ENCODE measurements at regions not wholly inside any gene's neighbourhood (a gene's known extent, or its start where the extent isn't known, plus 50 kb on each side); places are given as distances from the start of the nearest gene placed in this dataset.

DNA sequence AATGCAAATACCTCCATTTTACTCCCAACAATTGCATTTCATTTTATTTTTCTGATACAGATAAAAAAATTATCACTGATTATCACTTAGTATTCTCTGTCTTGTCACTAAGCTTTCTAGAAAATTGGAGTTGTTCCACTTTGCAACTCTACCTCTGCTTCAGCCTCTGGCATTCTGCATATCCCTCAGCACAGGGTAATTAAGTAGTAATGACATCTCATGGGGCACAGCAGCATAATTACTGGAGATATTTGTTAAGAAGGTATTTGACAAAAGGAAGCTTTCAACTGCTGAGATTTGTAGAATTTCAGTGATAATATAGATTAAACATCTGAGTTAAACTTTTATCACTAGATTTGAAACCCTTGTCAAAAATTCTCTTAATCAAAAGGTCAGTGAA lies 446.2 kb downstream of the HTR1A start:
- H3K4me2 ChIP-seq (ENCODE audit: low read length), result peak overlapping the region; percentile 5
- TF ChIP-seq RAD21 (conservative IDR thresholded peaks at IDR 0.05), result no peak
- TF ChIP-seq, protein P1, sequence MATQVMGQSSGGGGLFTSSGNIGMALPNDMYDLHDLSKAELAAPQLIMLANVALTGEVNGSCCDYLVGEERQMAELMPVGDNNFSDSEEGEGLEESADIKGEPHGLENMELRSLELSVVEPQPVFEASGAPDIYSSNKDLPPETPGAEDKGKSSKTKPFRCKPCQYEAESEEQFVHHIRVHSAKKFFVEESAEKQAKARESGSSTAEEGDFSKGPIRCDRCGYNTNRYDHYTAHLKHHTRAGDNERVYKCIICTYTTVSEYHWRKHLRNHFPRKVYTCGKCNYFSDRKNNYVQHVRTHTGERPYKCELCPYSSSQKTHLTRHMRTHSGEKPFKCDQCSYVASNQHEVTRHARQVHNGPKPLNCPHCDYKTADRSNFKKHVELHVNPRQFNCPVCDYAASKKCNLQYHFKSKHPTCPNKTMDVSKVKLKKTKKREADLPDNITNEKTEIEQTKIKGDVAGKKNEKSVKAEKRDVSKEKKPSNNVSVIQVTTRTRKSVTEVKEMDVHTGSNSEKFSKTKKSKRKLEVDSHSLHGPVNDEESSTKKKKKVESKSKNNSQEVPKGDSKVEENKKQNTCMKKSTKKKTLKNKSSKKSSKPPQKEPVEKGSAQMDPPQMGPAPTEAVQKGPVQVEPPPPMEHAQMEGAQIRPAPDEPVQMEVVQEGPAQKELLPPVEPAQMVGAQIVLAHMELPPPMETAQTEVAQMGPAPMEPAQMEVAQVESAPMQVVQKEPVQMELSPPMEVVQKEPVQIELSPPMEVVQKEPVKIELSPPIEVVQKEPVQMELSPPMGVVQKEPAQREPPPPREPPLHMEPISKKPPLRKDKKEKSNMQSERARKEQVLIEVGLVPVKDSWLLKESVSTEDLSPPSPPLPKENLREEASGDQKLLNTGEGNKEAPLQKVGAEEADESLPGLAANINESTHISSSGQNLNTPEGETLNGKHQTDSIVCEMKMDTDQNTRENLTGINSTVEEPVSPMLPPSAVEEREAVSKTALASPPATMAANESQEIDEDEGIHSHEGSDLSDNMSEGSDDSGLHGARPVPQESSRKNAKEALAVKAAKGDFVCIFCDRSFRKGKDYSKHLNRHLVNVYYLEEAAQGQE (IDR thresholded peaks at IDR 0.05; ENCODE audit: borderline replicate concordance), result no peak
- no peak for TF ChIP-seq MXI1 (conservative IDR thresholded peaks at IDR 0.05; ENCODE audit: poor library complexity, severe bottlenecking)
- no peak for TF ChIP-seq TAF1 (IDR thresholded peaks at IDR 0.05; ENCODE audit: low read depth)
- no peak for TF ChIP-seq SMC3 (conservative IDR thresholded peaks at IDR 0.05; ENCODE audit: poor library complexity)
- TF ChIP-seq CTCF (IDR thresholded peaks at IDR 0.05; ENCODE audit: poor library complexity, severe bottlenecking), result no peak
- no peak for TF ChIP-seq EZH2 (IDR thresholded peaks at IDR 0.05; ENCODE audit: borderline replicate concordance, insufficient read depth, low read length, poor library complexity, severe bottlenecking)
- TF ChIP-seq POLR2AphosphoS5 (IDR thresholded peaks at IDR 0.05), result no peak
- TF ChIP-seq EP300 (conservative IDR thresholded peaks at IDR 0.05; ENCODE audit: poor library complexity, severe bottlenecking), result no peak
- no peak overlapping the region for H2AFZ ChIP-seq (ENCODE audit: low read depth, low read length)
- no peaks in the 10 kb centered on the region for H3F3A ChIP-seq (ENCODE audit: insufficient read depth, low read length, poor library complexity, severe bottlenecking)
- no peaks in the 10 kb centered on the region for H3K27me3 ChIP-seq (ENCODE audit: insufficient read depth, low read depth, low read length)
- no peak overlapping the region for H3K9ac ChIP-seq (ENCODE audit: low read length)
- H3K79me2 ChIP-seq (replicated peaks; ENCODE audit: insufficient read depth, low read length), result no peaks in the 10 kb centered on the region
- no peaks in the 10 kb centered on the region for H4K20me1 ChIP-seq (ENCODE audit: insufficient read depth)
- no peaks in the 10 kb centered on the region for H3K9me2 ChIP-seq (ENCODE audit: insufficient read depth, low read length)
- no peak overlapping the region for H3K4me3 ChIP-seq (ENCODE audit: low read length)
- H3K27ac ChIP-seq (ENCODE audit: low read length), result peak overlapping the region; percentile 30
- no peaks in the 10 kb centered on the region for H3K9me3 ChIP-seq (ENCODE audit: low read length)
- H3K36me3 ChIP-seq (ENCODE audit: insufficient read depth, low read length), result no peaks in the 10 kb centered on the region

DNA sequence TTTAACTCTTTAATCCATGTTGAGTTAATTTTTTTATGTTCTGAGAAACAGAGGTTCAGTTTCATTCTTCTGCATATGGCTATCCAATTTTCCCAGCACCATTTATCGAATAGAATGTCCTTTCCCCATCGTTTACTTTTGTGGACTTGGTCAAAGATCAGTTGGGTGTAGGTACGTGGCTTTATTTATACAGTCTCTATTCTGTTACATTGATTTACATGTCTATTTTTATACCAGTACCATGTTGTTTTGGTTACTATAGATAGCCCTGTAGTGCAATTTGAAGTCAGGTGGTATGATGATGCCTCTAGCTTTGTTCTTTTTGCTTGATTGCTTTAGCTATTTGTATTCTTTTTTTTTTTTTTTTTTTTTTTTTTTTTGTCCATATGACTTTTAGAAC lies 462.0 kb downstream of the HTR1A start:
- no peaks in the 10 kb centered on the region for H4K20me1 ChIP-seq (ENCODE audit: insufficient read depth)
- no peak overlapping the region for H3K27ac ChIP-seq (ENCODE audit: low read length)
- no peaks in the 10 kb centered on the region for H3K79me2 ChIP-seq (replicated peaks; ENCODE audit: insufficient read depth, low read length)
- no peak overlapping the region for H2AFZ ChIP-seq (ENCODE audit: low read depth, low read length)
- no peak overlapping the region for H3K4me2 ChIP-seq (ENCODE audit: low read length)
- no peak overlapping the region for H3K9ac ChIP-seq (ENCODE audit: low read length)
- H3K4me3 ChIP-seq (ENCODE audit: low read length), result no peak overlapping the region
- no peak for TF ChIP-seq TAF1 (IDR thresholded peaks at IDR 0.05; ENCODE audit: low read depth)
- TF ChIP-seq RAD21 (conservative IDR thresholded peaks at IDR 0.05), result no peak
- no peak for TF ChIP-seq SMC3 (conservative IDR thresholded peaks at IDR 0.05; ENCODE audit: poor library complexity)
- no peak for TF ChIP-seq EP300 (conservative IDR thresholded peaks at IDR 0.05; ENCODE audit: poor library complexity, severe bottlenecking)
- H3K9me3 ChIP-seq (ENCODE audit: low read length), result no peaks in the 10 kb centered on the region
- H3K36me3 ChIP-seq (ENCODE audit: insufficient read depth, low read length), result no peaks in the 10 kb centered on the region
- no peaks in the 10 kb centered on the region for H3F3A ChIP-seq (ENCODE audit: insufficient read depth, low read length, poor library complexity, severe bottlenecking)
- no peaks in the 10 kb centered on the region for H3K9me2 ChIP-seq (ENCODE audit: insufficient read depth, low read length)
- H3K27me3 ChIP-seq (ENCODE audit: insufficient read depth, low read depth, low read length), result no peaks in the 10 kb centered on the region

- H4K20me1 ChIP-seq (ENCODE audit: insufficient read depth), result no peaks in the 10 kb centered on the region
- no peak overlapping the region for H3K4me2 ChIP-seq (ENCODE audit: low read length)
- no peaks in the 10 kb centered on the region for H3K27me3 ChIP-seq (ENCODE audit: insufficient read depth, low read depth, low read length)
- no peaks in the 10 kb centered on the region for H3K9me2 ChIP-seq (ENCODE audit: insufficient read depth, low read length)
- TF ChIP-seq CTCF (IDR thresholded peaks at IDR 0.05; ENCODE audit: poor library complexity, severe bottlenecking) (no peak), SMC3 (conservative IDR thresholded peaks at IDR 0.05; ENCODE audit: poor library complexity) (no peak), RAD21 (conservative IDR thresholded peaks at IDR 0.05) (no peak), EZH2 (IDR thresholded peaks at IDR 0.05; ENCODE audit: borderline replicate concordance, insufficient read depth, low read length, poor library complexity, severe bottlenecking) (no peak), EP300 (conservative IDR thresholded peaks at IDR 0.05; ENCODE audit: poor library complexity, severe bottlenecking) (no peak), POLR2AphosphoS5 (IDR thresholded peaks at IDR 0.05) (no peak), TAF1 (IDR thresholded peaks at IDR 0.05; ENCODE audit: low read depth) (no peak), MXI1 (conservative IDR thresholded peaks at IDR 0.05; ENCODE audit: poor library complexity, severe bottlenecking) (no peak)
- TF ChIP-seq, protein P1 (IDR thresholded peaks at IDR 0.05; ENCODE audit: borderline replicate concordance), result no peak
- H2AFZ ChIP-seq (ENCODE audit: low read depth, low read length), result no peak overlapping the region
- H3K9me3 ChIP-seq (ENCODE audit: low read length), result no peaks in the 10 kb centered on the region
- H3K27ac ChIP-seq (ENCODE audit: low read length), result no peak overlapping the region
- no peaks in the 10 kb centered on the region for H3K36me3 ChIP-seq (ENCODE audit: insufficient read depth, low read length)
- H3K79me2 ChIP-seq (replicated peaks; ENCODE audit: insufficient read depth, low read length), result no peaks in the 10 kb centered on the region
- H3F3A ChIP-seq (ENCODE audit: insufficient read depth, low read length, poor library complexity, severe bottlenecking), result no peaks in the 10 kb centered on the region
- no peak overlapping the region for H3K4me3 ChIP-seq (ENCODE audit: low read length)
- no peak overlapping the region for H3K9ac ChIP-seq (ENCODE audit: low read length)
Observed at GRCh38 chr5:63495225-63495624, 467.0 kb downstream of the HTR1A start.
